Neural cell (in vitro differentiated cells): ENCODE measurements at regions not wholly inside any gene's neighbourhood (a gene's known extent, or its start where the extent isn't known, plus 50 kb on each side); places are given as distances from the start of the nearest gene placed in this dataset.

ENCODE experiments used
- CTCF ChIP-seq: fragments of 450-650 bp; IDR thresholded peaks from 2 replicates; pipeline ENCODE4 v1.5.1; 2014; ENCODE audit warnings: antibody characterized with exemption, mild to moderate bottlenecking, moderate library complexity; ENCODE audit not compliant: poor library complexity, severe bottlenecking
- EP300 ChIP-seq: fragments of 450-650 bp; conservative IDR thresholded peaks from 2 replicates; pipeline ENCODE4 v1.6.1; 2014; ENCODE audit warnings: antibody characterized with exemption, mild to moderate bottlenecking, moderate library complexity; ENCODE audit not compliant: poor library complexity, severe bottlenecking
- EZH2 ChIP-seq: fragments of 200-600, 300-800 bp; shearing (Covaris generic), sonication (generic); IDR thresholded peaks from 2 replicates; pipeline ENCODE4 v1.6.1; 2014; ENCODE audit warnings: antibody characterized with exemption, low read length, borderline replicate concordance, mild to moderate bottlenecking; ENCODE audit not compliant: insufficient read depth, poor library complexity, severe bottlenecking
- MXI1 ChIP-seq: fragments of 450-650 bp; conservative IDR thresholded peaks from 2 replicates; pipeline ENCODE4 v1.6.1; 2014; ENCODE audit warnings: antibody characterized with exemption, mild to moderate bottlenecking; ENCODE audit not compliant: poor library complexity, severe bottlenecking
- POLR2AphosphoS5 ChIP-seq: IDR thresholded peaks from 2 replicates; pipeline ENCODE4 v1.6.1; 2012
- RAD21 ChIP-seq: fragments of 450-650 bp; conservative IDR thresholded peaks from 2 replicates; pipeline ENCODE4 v1.6.1; 2014; ENCODE audit warnings: antibody characterized with exemption, mild to moderate bottlenecking, moderate library complexity
- REST ChIP-seq: IDR thresholded peaks from 2 replicates; pipeline ENCODE4 v1.6.1; 2012; ENCODE audit warnings: borderline replicate concordance
- SMC3 ChIP-seq: fragments of 450-650 bp; conservative IDR thresholded peaks from 2 replicates; pipeline ENCODE4 v1.6.1; 2014; ENCODE audit warnings: antibody characterized with exemption, mild to moderate bottlenecking, moderate library complexity; ENCODE audit not compliant: poor library complexity
- TAF1 ChIP-seq: IDR thresholded peaks from 2 replicates; pipeline ENCODE4 v1.6.1; 2012; ENCODE audit warnings: low read depth

- TF ChIP-seq CTCF (no peak), MXI1 (no peak), TAF1 (no peak), EZH2 (no peak), SMC3 (no peak), EP300 (no peak), REST (no peak), POLR2AphosphoS5 (no peak), RAD21 (no peak)
These were observed 86.9 kb upstream of the KCNE2 start for GRCh38 chr21:34276711-34277425.
